Loucy (cell line): ENCODE measurements at regions not wholly inside any gene's neighbourhood (a gene's known extent, or its start where the extent isn't known, plus 50 kb on each side); places are given as distances from the start of the nearest gene placed in this dataset.

Experiments used
- EZH2phosphoT487 ChIP-seq: fragments of 200-600 bp; IDR thresholded peaks from 2 replicates; pipeline ENCODE4 v1.6.1; 2018; ENCODE audit warnings: antibody characterized with exemption, mild to moderate bottlenecking, moderate library complexity, borderline replicate concordance
- TF ChIP-seq, protein P1 (sequence below): fragments of 200-600 bp; sonication (generic); conservative IDR thresholded peaks from 2 replicates; pipeline ENCODE4 v1.5.1; 2014; ENCODE audit warnings: mild to moderate bottlenecking, antibody characterized with exemption, low read length

DNA sequence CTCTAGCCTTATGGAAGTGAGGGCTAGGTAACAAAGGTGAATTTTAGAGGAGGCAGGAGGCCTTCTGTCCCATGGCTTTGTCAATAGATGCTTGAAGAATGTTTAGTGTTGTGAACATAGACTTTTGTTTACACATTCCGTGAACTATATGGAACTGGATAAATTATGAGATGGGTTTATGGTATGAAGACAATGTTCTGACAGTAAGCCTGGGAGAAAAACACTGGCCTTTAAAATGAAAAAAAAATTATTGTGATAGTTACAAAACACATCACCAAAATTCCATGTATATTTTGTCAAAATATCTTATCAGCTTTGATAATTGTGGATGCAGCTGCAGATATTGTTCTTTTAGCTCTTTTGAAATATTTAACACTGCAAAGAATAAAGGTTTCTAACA, 251.5 kb upstream of the DCN start:
- TF ChIP-seq, protein P1, sequence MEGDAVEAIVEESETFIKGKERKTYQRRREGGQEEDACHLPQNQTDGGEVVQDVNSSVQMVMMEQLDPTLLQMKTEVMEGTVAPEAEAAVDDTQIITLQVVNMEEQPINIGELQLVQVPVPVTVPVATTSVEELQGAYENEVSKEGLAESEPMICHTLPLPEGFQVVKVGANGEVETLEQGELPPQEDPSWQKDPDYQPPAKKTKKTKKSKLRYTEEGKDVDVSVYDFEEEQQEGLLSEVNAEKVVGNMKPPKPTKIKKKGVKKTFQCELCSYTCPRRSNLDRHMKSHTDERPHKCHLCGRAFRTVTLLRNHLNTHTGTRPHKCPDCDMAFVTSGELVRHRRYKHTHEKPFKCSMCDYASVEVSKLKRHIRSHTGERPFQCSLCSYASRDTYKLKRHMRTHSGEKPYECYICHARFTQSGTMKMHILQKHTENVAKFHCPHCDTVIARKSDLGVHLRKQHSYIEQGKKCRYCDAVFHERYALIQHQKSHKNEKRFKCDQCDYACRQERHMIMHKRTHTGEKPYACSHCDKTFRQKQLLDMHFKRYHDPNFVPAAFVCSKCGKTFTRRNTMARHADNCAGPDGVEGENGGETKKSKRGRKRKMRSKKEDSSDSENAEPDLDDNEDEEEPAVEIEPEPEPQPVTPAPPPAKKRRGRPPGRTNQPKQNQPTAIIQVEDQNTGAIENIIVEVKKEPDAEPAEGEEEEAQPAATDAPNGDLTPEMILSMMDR = no peak
- TF ChIP-seq EZH2phosphoT487 = no peak
